ENCODE measurements at regions not wholly inside any gene's neighbourhood (a gene's known extent, or its start where the extent isn't known, plus 50 kb on each side); places are given as distances from the start of the nearest gene placed in this dataset.
"Not testable (repeated sequence)": the region's sequence is repeated elsewhere in the genome, so short reads cannot be mapped to it uniquely, and the experiment has no call there.

DNA sequence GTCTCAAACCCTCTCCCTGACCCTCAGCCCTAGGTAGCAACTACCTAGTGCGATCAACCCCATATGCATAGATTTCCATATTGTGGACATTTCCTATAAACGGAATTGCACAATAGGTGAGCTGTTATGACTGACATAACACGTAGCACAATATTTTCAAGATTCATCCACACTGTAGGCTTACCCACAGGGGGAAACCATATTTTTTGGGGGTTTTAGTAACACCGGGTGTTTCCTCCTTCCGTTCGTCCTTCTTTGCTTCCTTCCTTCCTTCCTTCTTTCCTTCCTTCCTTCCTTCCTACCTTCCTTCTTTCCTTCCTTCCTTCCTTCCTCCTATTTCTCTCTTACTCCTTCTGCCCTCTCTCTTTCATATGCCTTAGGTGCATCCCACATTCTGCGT, 524.2 kb downstream of the CWH43 start:
- DNase-seq (ENCODE audit: low spot score) = peak; percentile 18

DNA sequence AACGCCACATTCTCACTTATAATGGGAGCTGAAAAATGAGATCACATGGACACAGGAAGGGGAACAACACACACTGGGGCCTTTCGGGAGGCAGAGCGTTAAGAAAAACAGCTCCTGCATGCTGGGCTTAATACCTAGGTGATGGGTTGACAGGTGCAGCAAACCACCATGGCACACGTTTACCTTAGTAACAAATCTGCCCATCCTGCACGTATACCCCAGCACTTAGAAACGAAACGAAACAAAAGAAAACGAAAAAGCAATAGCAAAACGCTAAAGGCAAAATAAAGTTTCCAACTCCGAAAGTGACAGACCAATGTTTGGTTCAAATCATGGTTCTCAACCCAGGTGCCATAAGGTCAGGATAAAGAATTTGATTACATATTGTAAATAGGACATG, 525.3 kb downstream of the CWH43 start:
- not testable (repeated sequence) for DNase-seq (ENCODE audit: low spot score)

DNA sequence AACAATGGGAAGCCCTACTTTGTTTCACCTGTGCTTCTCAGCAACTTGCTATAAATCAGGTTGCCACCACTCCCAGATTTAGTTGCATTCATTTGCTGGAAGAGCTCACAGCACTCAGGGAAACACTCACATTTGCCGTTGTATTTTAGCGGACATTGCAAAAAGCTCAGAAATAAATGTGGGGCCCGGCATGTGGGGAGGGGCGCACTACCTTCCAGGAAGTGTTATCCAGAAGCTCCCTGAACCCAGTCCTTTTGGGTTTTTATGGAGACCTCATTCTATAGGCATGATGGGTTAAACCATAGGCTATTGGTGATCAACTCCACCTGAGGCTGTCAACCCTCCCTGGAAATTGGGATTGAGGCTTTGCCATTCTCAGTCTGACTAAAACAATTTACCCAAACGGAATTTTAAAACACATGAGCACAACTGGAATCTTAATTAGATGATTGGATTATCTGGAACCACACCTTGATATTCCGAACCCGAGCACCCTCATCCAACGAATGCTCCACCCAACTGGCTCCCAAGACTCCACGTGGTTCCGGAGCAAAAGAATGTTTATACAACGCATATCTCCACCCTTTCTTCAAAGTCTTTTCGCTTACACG, 525.9 kb downstream of the CWH43 start:
- DNase-seq (ENCODE audit: low spot score) = peak; percentile 13

DNA sequence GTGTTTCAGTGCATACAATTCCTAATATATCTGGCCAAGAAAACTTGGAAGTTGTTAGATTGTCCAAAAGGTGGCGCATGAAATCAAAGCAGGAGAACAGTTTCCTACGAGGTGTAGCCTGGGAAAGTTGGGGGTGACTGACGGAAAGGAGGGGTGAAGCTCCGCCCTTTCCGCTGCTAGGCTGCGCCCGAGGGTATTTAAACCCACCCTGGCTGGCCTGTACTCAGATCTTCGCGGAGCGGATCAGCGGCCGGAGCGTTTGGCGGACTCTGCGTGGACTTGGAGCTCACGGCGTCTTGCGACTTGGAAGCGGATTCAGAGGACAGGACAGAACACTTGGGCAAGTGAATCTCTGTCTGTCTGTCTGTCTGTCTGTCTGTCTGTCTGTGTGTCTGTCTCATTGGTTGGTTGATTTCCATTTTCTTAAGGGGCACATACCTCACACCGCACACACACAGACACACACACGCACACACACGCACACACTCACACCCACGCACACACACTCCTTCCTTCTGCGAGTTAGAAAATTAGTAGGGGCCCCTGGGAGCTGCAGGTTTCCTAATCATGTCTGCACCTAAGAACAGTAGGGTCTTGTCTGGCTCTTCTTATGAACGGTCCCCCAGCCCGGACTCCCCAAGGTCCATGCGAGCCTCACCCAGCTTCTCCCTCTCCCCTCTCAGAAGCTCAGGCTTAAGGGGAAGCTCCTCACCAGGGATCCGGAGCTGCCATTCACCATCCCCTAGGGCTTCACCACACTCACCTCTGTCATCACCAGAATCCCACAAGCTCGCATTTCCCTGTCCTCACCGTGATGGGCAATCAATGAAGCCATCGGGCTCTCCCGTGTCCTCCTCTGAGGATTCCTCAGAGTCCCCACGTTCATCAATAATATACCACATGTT, 526.8 kb downstream of the CWH43 start:
- peak; percentile 11 for DNase-seq (ENCODE audit: low spot score)

DNA sequence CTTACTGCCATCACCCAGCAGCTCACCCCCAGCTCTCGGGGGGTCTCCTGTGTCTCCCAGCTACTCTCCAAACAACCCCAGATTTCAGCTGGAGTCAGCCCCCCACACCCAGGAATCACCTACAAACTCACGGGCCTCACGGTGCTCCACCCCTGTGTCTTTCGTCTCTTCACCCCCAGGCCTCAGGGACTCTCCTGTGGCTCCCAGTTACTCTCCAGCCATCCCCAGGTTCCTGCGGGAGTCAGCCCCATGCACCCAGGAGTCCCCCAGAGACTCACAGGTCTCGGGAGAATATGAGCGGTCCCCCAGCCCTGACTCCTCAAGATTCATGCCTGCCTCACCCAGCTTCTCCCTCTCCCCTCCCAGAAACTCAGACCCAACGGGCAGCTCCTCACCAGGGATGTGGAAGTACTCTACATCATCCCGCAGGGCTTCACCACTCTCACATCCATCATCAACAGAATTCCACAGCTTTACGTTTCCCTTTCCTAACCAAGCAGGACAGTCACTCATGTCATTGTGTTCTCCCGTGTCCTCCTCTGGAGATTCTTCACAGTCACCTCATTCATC, 527.6 kb downstream of the CWH43 start:
- DNase-seq (ENCODE audit: low spot score) = not testable (repeated sequence)

DNA sequence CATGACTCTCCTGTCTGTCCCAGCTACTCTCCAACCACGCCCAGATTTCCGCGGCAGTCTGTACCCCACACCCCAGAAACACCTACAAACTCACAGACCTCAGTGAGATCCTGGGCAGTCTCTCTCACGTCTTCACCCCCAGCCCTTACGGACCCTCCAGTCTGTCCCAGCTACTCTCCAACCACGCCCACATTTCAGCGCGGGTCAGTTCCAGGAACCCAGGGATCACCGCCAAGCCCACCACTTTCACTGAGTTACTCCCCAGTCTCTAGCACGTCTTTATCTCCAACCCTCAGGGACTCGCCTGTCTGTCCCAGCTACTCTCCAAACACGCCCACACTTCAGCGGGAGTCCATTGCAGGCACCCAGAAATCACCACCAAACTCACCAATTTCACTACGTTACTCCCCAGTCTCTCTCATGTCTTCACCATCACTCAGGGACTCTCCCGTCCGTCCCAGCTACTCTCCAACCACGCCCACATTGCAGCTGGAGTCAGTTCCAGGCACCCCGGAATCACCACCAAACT, 528.2 kb downstream of the CWH43 start:
- DNase-seq (ENCODE audit: low spot score) = not testable (repeated sequence)

DNA sequence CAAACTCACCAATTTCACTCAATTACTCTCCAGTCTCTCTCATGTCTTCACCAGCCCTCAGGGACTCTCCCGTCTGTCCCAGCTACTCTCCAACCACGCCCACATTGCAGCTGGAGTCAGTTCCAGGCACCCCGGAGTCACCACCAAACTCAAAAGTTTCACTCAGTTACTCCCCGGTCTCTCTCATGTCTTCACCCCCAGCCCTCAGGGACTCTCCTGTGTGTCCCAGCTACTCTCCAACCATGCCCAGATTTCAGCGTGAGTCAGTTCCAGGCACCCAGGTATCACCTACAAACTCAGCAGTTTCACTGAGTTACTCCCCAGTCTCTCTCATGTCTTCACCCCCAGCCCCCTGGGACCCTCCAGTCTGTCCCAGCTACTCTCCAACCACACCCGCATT, 528.8 kb downstream of the CWH43 start:
- DNase-seq (ENCODE audit: low spot score) = not testable (repeated sequence)

DNA sequence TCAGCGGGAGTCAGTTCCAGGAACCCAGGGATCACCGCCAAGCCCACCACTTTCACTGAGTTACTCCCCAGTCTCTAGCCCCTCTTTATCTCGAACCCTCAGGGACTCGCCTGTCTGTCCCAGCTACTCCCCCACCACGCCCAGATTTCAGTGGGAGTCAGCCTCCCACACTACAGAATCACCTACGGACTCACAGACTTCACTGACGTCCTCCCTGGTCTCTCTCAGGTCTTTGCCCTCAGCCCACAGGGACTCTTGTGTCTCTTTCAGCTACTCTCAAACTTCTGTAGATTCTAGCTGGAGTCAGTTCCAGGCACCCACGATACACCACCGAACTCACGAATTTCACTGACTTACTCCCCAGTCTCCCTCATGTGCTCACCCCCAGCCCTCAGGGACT, 529.2 kb downstream of the CWH43 start:
- not testable (repeated sequence) for DNase-seq (ENCODE audit: low spot score)

DNA sequence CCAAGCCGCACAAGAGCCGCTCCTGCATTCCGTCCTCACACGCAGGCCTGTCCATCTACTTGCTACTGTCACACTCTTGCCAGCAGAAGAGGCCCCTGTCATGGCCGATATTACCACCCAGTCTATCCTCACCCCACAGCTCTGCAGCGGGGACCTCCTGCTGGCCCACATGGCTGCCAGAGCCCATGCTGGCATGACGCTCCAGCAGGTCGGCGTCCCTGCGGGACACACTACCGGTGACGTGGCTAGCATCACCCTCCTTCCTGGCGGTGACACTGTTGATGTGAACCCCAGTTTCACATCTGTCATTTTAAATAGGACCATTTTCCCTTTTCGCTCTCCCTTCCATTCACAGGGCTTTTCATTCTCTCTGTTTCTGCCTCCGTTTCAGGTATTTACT, 530.0 kb downstream of the CWH43 start:
- DNase-seq (ENCODE audit: low spot score) = not testable (repeated sequence)

DNA sequence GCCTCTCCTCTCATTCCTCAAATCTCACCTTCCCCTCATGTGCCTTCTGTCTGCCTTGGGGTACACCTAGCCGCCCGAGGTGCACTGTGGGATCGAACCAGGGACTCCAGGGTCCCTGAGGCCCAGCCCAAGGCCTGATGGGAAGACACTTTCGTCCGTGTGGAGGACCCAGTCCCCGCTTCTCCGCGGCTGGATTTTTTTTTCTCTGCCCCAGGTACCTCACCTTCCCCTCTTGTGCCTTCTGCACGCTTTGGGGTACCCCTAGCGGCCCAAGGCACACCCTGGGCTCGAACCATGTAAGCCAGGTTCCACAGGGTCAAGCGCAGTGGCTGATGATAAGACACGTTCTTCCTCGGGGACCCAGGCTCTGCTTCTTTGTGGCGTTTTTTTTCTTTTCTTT, 530.7 kb downstream of the CWH43 start:
- no peak for DNase-seq (ENCODE audit: low spot score)

DNA sequence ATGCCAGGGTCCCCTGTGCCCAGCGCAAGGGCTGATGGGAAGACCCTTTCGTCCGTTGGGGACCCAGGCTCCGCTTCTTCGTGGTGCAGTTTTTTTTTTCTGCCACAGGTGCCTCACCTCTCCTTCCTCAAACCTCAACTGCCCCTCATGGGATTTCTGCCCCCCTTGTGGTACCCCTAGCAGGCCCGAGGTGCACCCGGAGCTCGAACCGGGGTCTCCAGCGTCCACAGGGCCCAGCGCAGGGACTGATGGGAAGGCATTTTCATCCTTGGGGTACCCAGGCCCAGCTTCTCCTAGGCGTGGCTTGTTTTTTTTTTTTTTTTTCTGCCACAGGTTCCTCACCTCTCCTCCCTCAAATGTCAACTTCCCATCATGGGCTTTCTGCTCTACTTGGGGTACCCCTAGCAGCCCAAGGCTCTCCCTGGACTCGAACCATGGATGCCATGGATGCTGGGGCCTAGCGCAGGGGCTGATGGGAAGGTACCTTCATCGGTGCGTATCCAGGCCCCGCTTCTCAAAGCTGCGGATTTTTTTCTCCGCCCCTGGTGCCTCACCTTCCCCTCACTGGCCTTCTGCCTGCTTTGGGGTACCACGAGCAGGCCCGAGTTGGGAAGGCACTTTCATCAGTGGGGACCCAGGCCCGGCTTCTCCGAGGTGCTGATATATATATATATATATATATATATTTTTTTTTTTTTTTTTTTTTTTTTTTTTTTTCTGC, 531.6 kb downstream of the CWH43 start:
- not testable (repeated sequence) for DNase-seq (ENCODE audit: low spot score)

DNA sequence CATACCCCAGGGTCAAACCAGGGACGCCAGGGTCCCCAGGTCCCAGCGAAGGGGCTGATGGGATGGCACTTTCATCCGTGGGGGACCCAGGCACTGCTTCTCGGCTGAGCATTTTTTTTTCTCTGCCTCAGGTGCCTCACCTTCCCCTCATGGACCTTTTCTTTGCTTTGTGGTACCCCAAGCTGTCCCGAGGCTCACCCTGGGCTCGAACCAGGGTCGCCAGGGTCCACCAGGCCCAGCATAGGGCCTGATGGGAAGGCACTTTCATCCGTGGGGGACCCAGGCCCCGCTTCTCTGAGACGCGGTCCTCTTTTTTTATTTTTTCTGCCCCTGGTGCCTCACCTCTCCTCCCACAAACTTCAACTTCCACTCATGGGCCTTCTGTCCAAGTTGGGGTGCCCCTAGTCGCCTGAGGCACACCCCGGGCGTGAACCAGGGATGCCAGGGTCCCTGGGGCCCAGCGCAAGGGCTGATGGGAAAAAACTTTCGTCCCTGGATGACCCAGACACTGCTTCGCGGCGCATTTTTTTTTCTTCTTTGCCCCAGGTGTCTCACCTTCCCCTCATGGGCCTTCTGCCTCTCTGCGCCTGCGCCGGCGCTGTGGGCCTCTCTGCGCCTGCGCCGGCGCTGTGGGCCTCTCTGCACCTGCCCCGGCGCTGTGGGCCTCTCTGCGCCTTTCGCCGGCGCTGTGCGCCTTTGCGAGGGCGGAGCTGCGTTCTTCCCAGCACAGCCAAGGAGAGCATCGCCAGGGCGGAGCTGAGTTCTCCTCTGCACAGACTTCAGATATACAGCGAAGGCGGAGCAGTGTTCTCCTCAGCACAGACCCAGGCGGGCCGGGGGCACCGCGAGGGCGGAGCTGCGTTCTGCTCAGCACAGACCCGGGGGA, 533.3 kb downstream of the CWH43 start:
- DNase-seq (ENCODE audit: low spot score) = not testable (repeated sequence)

DNA sequence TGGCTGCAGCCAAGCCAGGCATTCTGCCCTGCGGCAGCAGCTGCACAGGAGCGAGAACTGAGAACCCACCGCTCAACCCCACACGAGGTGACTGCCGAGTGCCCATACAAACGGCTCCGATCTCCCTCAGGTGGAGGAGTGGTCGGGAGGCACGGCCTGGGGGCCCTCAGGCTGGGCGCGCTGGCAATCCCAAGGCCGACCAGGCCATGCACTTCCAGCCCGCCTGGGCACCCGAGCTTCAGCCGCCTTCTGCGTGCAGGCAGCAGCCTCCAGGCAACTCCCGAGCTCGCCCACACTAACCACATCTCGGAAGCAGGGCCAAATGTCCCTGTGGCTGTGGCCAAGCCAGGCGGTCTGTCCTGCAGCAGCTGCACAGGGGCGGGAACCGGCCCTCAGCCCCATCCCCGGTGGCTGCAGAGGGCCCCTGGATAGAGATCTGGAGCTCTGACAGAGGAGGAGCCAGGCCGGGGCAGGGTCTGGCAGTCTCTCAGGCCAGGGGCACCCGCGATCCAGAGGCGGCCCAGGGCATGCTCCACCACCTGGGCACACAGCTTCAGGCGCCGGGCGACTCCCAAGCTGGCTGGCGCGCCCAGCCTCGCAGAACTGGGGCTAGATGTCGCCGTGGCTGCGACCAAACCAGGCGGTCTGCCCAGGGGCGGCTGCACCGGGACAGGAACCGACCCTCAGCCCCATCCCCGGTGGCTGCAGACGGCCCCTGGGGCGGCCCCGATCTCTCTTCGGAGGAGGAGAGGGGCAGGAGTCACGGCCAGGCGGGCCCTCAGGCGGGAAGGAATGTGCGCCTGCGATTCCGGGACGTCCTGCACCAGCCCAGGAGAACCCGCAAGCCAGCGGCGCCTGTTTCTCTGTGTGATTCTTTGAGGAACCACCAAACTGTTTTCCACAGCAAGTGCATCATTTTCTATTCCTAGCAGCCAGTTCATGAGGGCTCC, 538.0 kb downstream of the CWH43 start:
- not testable (repeated sequence) for DNase-seq (ENCODE audit: low spot score)

DNA sequence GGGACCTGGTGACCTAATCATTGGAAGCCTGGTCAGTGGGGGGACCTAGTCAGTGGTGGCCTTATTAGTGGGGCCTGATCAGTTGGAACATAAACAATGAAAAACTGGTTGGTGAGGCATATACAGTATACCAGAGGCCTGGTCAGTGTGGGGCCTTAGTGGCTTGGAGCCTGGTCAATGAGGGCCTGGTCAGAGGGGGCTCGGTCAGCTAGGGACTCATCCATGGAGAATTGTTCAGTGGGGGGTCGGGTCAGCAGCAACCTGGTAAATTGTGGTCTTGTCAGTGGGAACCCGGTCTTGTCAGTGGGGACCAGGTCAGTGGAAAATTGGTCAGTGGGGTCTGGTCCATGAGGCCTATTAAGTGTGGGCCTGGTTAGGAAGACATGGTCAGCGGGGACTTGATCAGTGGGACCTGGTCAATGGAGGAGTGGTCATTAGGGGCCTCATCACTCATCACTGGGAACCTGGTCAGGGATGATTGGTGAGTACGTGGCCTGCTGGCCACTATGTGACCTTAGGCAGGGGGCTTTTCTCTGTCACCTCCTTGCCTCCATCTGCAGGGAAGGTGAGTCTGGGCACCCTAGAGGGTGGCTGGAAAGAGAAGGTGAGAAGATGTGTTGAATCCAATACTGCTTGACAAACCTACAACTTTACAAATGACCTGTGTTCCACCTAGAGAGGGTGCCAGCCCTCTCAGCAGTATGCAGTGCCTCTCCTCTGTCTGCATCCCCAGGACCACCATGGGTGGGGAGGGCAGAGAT, 573.0 kb downstream of the CWH43 start:
- DNase-seq (ENCODE audit: low spot score) = not testable (repeated sequence)

DNA sequence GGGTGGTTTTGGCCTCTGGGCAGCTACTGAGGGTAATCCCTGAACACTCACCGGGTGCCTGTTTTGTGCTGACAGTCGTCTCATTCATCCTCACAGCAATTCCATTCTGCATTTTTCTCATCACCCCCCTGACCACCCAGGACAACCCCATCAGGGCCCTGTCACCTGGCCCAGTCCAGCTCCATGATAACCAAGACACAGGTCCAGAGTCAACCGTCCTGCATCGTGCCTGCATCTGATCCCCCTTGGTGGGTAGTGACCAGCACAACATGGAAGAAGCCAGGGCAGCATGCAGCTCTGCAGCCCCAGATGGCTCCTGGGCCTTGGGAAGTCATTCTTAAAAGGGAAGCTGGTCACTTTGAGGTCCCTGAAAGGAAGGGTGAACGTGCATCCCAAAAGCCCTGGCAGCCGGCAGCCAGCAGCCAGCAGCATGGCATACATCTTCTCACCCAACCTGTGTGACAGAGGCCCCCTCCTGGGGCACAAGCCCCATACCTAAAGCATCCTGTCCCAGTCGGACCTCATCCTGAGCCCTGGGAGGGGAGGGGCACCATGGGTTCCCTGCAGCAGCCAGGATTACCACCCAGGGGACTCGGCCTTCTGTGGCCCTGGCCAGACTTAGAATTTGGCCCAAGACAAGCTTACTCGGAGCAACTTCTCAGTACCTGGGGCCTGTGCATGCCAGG, 574.2 kb downstream of the CWH43 start:
- DNase-seq (ENCODE audit: low spot score) = not testable (repeated sequence)

DNA sequence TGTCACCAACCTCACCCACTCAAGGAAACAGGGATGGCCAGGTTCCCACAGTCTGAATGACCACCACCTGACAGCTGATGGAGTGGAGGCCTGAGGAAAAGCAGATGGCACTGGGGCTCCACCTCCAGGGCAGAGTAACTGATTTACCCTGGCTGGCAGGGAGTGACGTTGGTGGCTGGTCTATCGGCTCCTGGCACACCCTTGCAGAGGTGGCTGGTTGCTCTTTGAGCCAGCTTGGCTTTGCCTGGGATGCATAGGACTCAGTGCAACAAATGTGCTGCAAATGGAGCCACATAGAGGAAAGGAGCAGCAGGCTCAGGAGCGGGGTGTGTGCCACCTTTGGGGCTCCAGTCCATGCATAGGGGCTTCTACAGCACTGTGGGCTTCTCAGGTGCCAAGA, 574.8 kb downstream of the CWH43 start:
- DNase-seq (ENCODE audit: low spot score) = not testable (repeated sequence)

DNA sequence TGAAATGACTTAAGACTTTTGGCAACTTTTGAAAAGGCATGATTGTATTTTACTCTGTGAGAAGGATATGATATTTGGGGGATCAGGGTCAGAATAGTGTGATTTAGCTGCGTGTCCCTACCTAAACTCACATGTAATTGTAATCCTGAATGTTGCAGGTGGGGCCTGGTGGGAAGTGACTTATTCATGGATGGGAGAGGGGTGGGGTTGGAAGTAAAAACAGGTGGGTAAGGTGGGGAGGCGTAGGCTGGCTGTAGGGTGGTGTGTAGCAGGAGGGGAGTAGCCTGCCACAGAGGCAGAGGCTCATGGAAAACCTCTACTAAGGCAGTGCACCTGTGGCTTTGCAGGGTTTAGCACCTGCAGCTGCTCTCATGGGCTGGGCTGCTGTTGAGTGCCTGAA, 584.2 kb downstream of the CWH43 start:
- not testable (repeated sequence) for DNase-seq (ENCODE audit: low spot score)

DNA sequence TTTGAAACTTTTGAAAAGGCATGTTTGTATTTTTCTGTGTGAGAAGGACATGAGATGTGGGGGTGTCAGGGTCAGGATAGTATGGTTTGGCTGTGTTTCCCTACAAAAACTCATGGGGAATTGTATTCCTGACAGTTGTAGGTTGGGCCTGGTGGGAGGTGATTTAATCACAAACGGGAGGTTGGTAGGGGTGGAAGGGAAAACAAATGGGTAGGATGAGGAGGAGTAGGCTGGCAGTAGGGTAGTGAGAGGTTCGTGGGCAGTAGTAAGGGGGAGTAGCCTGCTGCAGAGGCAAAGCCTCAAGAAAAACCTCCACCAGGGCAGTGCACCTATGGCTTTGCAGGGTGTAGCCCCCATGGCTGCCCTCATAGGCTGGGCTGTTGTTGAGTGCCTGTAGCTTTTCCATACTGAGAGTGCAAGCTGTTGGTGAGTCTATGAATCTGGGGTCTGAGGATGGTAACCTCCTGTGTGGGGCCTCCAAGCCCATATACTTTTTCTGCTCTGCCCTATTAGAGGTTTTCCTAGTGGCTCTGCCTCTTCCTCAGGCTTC, 587.7 kb downstream of the CWH43 start:
- DNase-seq (ENCODE audit: low spot score) = not testable (repeated sequence)

Data from GM03348 (cell line).